Transverse colon (tissue), 3 donors: ENCODE measurements at regions not wholly inside any gene's neighbourhood (a gene's known extent, or its start where the extent isn't known, plus 50 kb on each side); places are given as distances from the start of the nearest gene placed in this dataset.

Source experiments
- EP300 ChIP-seq: sonication (generic); formaldehyde crosslinking; IDR thresholded peaks from one replicate; pipeline ENCODE4 v1.6.1; 2017; ENCODE audit warnings: antibody characterized with exemption, low read depth
- POLR2A ChIP-seq: fragments of 450-650 bp; IDR thresholded peaks from one replicate; pipeline ENCODE4 v1.6.1; 2016; ENCODE audit warnings: antibody characterized with exemption, mild to moderate bottlenecking, moderate library complexity
- POLR2AphosphoS5 ChIP-seq, 3 donors: sonication (generic); formaldehyde crosslinking; IDR thresholded peaks; one replicate each; pipeline ENCODE4 v1.6.1; 2016; ENCODE audit warnings: antibody characterized with exemption in 3 of 3

DNA sequence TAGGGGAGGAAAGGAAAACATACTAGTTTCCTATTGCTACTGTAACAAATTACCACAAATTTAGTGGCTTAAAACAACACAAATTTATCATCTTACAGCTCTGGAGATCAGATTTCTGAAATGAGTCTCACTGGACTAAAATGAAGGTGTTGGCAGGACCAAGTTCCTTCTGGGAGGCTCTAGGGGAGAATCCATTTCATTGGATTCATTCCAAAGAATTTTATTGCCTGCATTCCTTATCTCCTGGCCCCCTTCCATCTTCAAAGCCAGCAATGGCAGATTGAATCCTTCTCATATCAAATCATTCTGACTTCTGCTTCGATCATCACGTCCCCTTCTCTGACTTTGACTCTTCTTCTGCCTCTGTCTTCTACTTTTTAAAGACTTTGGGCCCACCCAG is 250.9 kb downstream of the IRS1 start:
- TF ChIP-seq POLR2A (no peak), POLR2AphosphoS5 (IDR thresholded peaks at IDR 0.05) (no peak), EP300 (no peak)
